ENCODE measurements at regions not wholly inside any gene's neighbourhood (a gene's known extent, or its start where the extent isn't known, plus 50 kb on each side); places are given as distances from the start of the nearest gene placed in this dataset.
A peak's percentile ranks its signal among the peaks of the same experiment; 100 is the strongest.

DNA sequence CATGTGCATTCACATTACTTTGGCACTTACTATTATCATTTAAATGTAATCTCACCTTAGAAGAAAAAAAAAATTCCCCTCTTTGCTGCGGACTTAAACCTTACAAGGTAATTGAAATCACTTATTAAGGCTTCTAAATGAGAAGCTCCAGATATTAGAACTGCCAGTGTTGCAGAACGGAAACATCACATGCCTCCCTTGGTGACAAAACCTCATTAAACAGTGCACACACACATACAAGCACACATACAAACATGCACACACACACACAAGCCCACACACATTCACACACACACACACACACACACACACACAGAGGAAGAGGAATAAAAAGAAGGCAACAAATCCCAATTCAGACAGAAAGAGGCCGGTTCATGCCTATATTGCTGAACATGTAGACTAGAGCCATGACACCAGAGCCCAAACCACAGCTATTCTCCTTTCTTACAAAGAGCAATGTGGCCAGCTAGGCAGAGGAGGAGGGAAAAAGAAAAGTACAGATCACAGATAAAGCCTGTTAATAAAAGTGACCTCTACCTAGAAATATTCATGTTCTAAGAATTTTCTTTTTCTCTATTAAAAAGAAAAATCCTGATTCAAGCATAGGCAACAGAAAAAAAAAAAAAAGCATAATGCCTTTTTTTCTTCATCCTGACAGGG is 405.2 kb upstream of the FLRT2 start:
- H3K4me3 ChIP-seq = no peak overlapping the region
- no peak for TF ChIP-seq CTCF (IDR thresholded peaks at IDR 0.05)
- no peaks in the 10 kb centered on the region for H3K36me3 ChIP-seq
- intact Hi-C loops (cut with DNase I) = no loop called here
- H3K27ac ChIP-seq = no peak overlapping the region
- ATAC-seq (no peak), DNase-seq (no peak)
- H3K4me1 ChIP-seq = no peaks in the 10 kb centered on the region
- H3K27me3 ChIP-seq (ENCODE audit: low read depth) = no peaks in the 10 kb centered on the region
- H3K9me3 ChIP-seq = no peaks in the 10 kb centered on the region

DNA sequence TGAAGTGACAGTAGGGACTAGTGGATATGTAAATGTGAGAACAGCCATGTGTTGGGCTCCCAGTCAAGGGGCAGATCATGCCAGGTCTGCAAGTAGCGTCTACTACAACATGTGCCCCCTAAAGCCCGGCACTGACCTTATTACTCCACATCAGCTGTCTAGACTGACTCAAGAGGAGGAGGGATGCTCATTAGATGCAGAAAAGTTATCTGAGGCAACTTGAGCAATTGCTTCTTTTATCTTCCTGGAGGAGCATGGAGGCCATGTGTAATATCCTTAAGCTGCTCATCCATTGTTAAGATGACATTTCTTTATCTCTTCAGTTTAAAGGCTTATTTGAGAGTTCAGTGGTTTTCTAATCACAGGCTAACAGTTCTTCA is 404.7 kb upstream of the FLRT2 start:
- Histone ChIP-seq H3K27me3 (ENCODE audit: low read depth) (no peaks in the 10 kb centered on the region), H3K9me3 (no peaks in the 10 kb centered on the region), H3K36me3 (no peaks in the 10 kb centered on the region), H3K4me1 (no peaks in the 10 kb centered on the region), H3K27ac (no peak overlapping the region), H3K4me3 (no peak overlapping the region)
- no peak for TF ChIP-seq CTCF (IDR thresholded peaks at IDR 0.05)
- no peak for ATAC-seq
- intact Hi-C loops (cut with DNase I) = no loop called here
- no peak for DNase-seq

GRCh38 chr14:85129921-85130320 is 400.0 kb upstream of the FLRT2 start:
- H3K36me3 ChIP-seq = no peaks in the 10 kb centered on the region
- intact Hi-C loops (cut with DNase I) = no loop called here
- ATAC-seq = no peak

DNA sequence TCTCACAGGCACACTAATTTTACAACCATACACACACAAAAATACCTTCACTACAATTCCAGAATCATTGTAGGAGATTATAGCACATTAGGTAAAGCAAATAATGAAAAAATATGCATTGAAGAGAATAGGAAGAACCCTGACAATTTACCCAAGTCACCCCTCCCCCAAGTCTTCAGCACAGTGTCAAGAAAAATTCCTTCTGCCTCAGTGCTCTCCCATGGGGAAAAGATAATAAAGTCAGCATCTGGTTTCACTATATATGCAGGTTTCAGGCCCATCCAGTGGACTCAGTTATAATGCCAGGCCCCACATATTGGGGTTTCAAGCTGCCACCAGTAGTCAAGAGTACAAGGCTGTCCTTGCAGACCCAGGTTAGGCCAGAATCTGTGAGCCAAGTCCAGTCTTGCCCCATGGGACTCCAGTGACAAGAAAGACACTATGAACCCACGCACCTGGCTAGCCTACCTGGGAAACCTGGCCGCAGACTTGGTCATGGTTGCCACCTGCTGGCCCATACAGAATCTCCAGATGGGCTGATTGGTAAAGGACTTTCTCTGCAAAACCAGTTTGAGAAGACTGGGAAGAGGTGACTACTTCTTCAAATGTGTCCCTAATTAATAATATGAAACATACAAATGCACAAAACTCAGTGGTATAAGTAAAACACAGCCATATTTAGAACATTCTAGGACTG is 398.6 kb upstream of the FLRT2 start:
- H3K27ac ChIP-seq = no peak overlapping the region
- peak in 1 of 2 donors; percentile 47 for ATAC-seq
- no peak for DNase-seq
- TF ChIP-seq CTCF (IDR thresholded peaks at IDR 0.05) = no peak
- peaks cover 10% of the 10 kb centered on the region for H3K9me3 ChIP-seq
- no peaks in the 10 kb centered on the region for H3K27me3 ChIP-seq (ENCODE audit: low read depth)
- H3K36me3 ChIP-seq = no peaks in the 10 kb centered on the region
- intact Hi-C loops (cut with DNase I) = no loop called here
- H3K4me3 ChIP-seq = no peak overlapping the region
- no peaks in the 10 kb centered on the region for H3K4me1 ChIP-seq

More at GRCh38 chr14:85129921-85130320, 400.0 kb upstream of the FLRT2 start:
- no peaks in the 10 kb centered on the region for H3K27me3 ChIP-seq (ENCODE audit: low read depth)
- no peak overlapping the region for H3K27ac ChIP-seq
- no peak for TF ChIP-seq CTCF (IDR thresholded peaks at IDR 0.05)
- DNase-seq = no peak
- H3K4me1 ChIP-seq = no peaks in the 10 kb centered on the region
- H3K9me3 ChIP-seq = peaks cover 10% of the 10 kb centered on the region
- no peak overlapping the region for H3K4me3 ChIP-seq

- intact Hi-C loops (cut with DNase I) = no loop called here
- Histone ChIP-seq H3K9me3 (no peaks in the 10 kb centered on the region), H3K27ac (no peak overlapping the region), H3K36me3 (no peaks in the 10 kb centered on the region), H3K4me3 (no peak overlapping the region), H3K4me1 (no peaks in the 10 kb centered on the region), H3K27me3 (ENCODE audit: low read depth) (no peaks in the 10 kb centered on the region)
- DNase-seq = no peak
- no peak for TF ChIP-seq CTCF (IDR thresholded peaks at IDR 0.05)
- ATAC-seq = no peak
These were observed 387.0 kb upstream of the FLRT2 start for GRCh38 chr14:85142982-85143381.
